Astrocyte (in vitro differentiated cells and primary cell): ENCODE measurements at regions not wholly inside any gene's neighbourhood (a gene's known extent, or its start where the extent isn't known, plus 50 kb on each side); places are given as distances from the start of the nearest gene placed in this dataset.

Source experiments
- DNase-seq: peaks from one replicate; pipeline ENCODE4 v3.0.0-alpha.2; 2010; ENCODE audit warnings: low read depth
- FAIRE-seq: peaks from 2 replicates; lab custom pipeline; 2011; peaks lifted over from hg19 to GRCh38; lab: Jason Lieb, UNC
- H2AFZ ChIP-seq: 2 replicates; pipeline ENCODE4 v1.6.0; 2012; ENCODE audit warnings: low read depth, low read length, inconsistent platforms
- H3K27ac ChIP-seq: 2 replicates; pipeline ENCODE4 v1.5.1; 2011; ENCODE audit warnings: low read depth, low read length, inconsistent platforms
- H3K27me3 ChIP-seq: 2 replicates; pipeline ENCODE4 v1.6.0; 2011; ENCODE audit warnings: low read length, inconsistent platforms; ENCODE audit not compliant: insufficient read depth
- H3K36me3 ChIP-seq: 2 replicates; pipeline ENCODE4 v1.5.1; 2011; ENCODE audit warnings: low read length, inconsistent platforms; ENCODE audit not compliant: insufficient read depth
- H3K4me1 ChIP-seq: 2 replicates; pipeline ENCODE4 v1.5.1; 2011; ENCODE audit warnings: low read length, inconsistent platforms; ENCODE audit not compliant: insufficient read depth
- H3K4me2 ChIP-seq: 2 replicates; pipeline ENCODE4 v1.6.0; 2012; ENCODE audit warnings: low read length, inconsistent platforms
- H3K4me3 ChIP-seq: 2 replicates; pipeline ENCODE4 v1.5.1; 2011; ENCODE audit warnings: low read depth, mild to moderate bottlenecking, low read length, inconsistent platforms; ENCODE audit not compliant: insufficient read depth
- H3K79me2 ChIP-seq: 2 replicates; pipeline ENCODE4 v1.6.0; 2012; ENCODE audit warnings: mild to moderate bottlenecking, low read length, inconsistent platforms; ENCODE audit not compliant: insufficient read depth
- H3K9ac ChIP-seq: 2 replicates; pipeline ENCODE4 v1.6.0; 2012; ENCODE audit warnings: mild to moderate bottlenecking, low read length, inconsistent platforms
- H3K9me3 ChIP-seq: 2 replicates; pipeline ENCODE4 v1.5.1; 2012; ENCODE audit warnings: low read depth, mild to moderate bottlenecking, low read length, inconsistent platforms; ENCODE audit not compliant: insufficient read depth
- H4K20me1 ChIP-seq: 2 replicates; pipeline ENCODE4 v1.6.0; 2012; ENCODE audit warnings: low read length, inconsistent platforms; ENCODE audit not compliant: insufficient read depth
- H3K27ac Mint-ChIP-seq: one replicate; pipeline ENCODE4 v1.8.0; 2021; ENCODE audit warnings: mild to moderate bottlenecking, mixed read lengths; ENCODE audit not compliant: unreplicated experiment
- H3K27me3 Mint-ChIP-seq: one replicate; pipeline ENCODE4 v1.8.0; 2021; ENCODE audit warnings: low read depth, mixed read lengths; ENCODE audit not compliant: unreplicated experiment
- H3K36me3 Mint-ChIP-seq: one replicate; pipeline ENCODE4 v1.8.0; 2021; ENCODE audit warnings: low read depth, mixed read lengths; ENCODE audit not compliant: unreplicated experiment
- H3K4me1 Mint-ChIP-seq: one replicate; pipeline ENCODE4 v1.8.0; 2021; ENCODE audit warnings: low read depth, mixed read lengths; ENCODE audit not compliant: unreplicated experiment
- H3K4me3 Mint-ChIP-seq: one replicate; pipeline ENCODE4 v1.8.0; 2021; ENCODE audit warnings: mild to moderate bottlenecking, moderate library complexity, mixed read lengths; ENCODE audit not compliant: unreplicated experiment
- H3K9me3 Mint-ChIP-seq: one replicate; pipeline ENCODE4 v1.8.0; 2021; ENCODE audit warnings: mild to moderate bottlenecking, mixed read lengths; ENCODE audit not compliant: unreplicated experiment
- CTCF ChIP-seq: IDR thresholded peaks from 2 replicates; pipeline ENCODE4 v1.5.1; 2011; ENCODE audit warnings: low read depth, mild to moderate bottlenecking, inconsistent platforms, low read length, moderate library complexity; ENCODE audit not compliant: insufficient read depth
- EZH2 ChIP-seq: IDR thresholded peaks from 2 replicates; pipeline ENCODE4 v1.6.1; 2012; ENCODE audit warnings: mild to moderate bottlenecking, low read length, inconsistent platforms; ENCODE audit not compliant: insufficient read depth

- no peaks in the 10 kb centered on the region for H3K27me3 Mint-ChIP-seq
- no peak overlapping the region for H3K4me3 Mint-ChIP-seq
- Histone ChIP-seq H3K79me2 (no peaks in the 10 kb centered on the region), H3K4me2 (no peak overlapping the region), H3K4me3 (no peak overlapping the region), H3K36me3 (no peaks in the 10 kb centered on the region), H3K27ac (no peak overlapping the region), H3K4me1 (no peaks in the 10 kb centered on the region), H3K27me3 (no peaks in the 10 kb centered on the region), H2AFZ (no peak overlapping the region), H3K9me3 (no peaks in the 10 kb centered on the region), H4K20me1 (no peaks in the 10 kb centered on the region), H3K9ac (no peak overlapping the region)
- no peaks in the 10 kb centered on the region for H3K36me3 Mint-ChIP-seq
- no peak for DNase-seq
- TF ChIP-seq CTCF (no peak), EZH2 (no peak)
- H3K27ac Mint-ChIP-seq = no peak overlapping the region
- H3K9me3 Mint-ChIP-seq = no peaks in the 10 kb centered on the region
- H3K4me1 Mint-ChIP-seq = no peaks in the 10 kb centered on the region
- FAIRE-seq = no peak
Measured at GRCh38 chr2:125108251-125108650, 1083.2 kb downstream of the CNTNAP5 start.

- Histone ChIP-seq H3K9me3 (peaks cover 4% of the 10 kb centered on the region), H3K4me3 (no peak overlapping the region), H3K79me2 (no peaks in the 10 kb centered on the region), H3K27ac (no peak overlapping the region), H3K4me2 (no peak overlapping the region), H2AFZ (no peak overlapping the region), H3K4me1 (no peaks in the 10 kb centered on the region), H3K9ac (no peak overlapping the region), H3K36me3 (no peaks in the 10 kb centered on the region), H3K27me3 (no peaks in the 10 kb centered on the region), H4K20me1 (no peaks in the 10 kb centered on the region)
- no peaks in the 10 kb centered on the region for H3K36me3 Mint-ChIP-seq
- H3K27ac Mint-ChIP-seq = no peak overlapping the region
- H3K4me1 Mint-ChIP-seq = no peaks in the 10 kb centered on the region
- H3K27me3 Mint-ChIP-seq = peaks cover 2% of the 10 kb centered on the region
- H3K4me3 Mint-ChIP-seq = no peak overlapping the region
- FAIRE-seq (no peak), DNase-seq (no peak)
- peaks cover 1% of the 10 kb centered on the region for H3K9me3 Mint-ChIP-seq
- TF ChIP-seq EZH2 (no peak), CTCF (no peak)
Measured at GRCh38 chr2:125125902-125126301, 1100.8 kb downstream of the CNTNAP5 start.

- Histone ChIP-seq H3K9me3 (no peaks in the 10 kb centered on the region), H3K4me2 (no peak overlapping the region), H3K9ac (no peak overlapping the region), H3K4me1 (no peaks in the 10 kb centered on the region), H2AFZ (no peak overlapping the region), H3K36me3 (no peaks in the 10 kb centered on the region), H3K79me2 (no peaks in the 10 kb centered on the region), H3K27ac (no peak overlapping the region), H4K20me1 (no peaks in the 10 kb centered on the region), H3K27me3 (no peaks in the 10 kb centered on the region), H3K4me3 (no peak overlapping the region)
- Mint-ChIP-seq H3K27me3 (no peaks in the 10 kb centered on the region), H3K9me3 (no peaks in the 10 kb centered on the region), H3K27ac (no peak overlapping the region), H3K4me1 (no peaks in the 10 kb centered on the region), H3K4me3 (no peak overlapping the region), H3K36me3 (no peaks in the 10 kb centered on the region)
- FAIRE-seq = no peak
- TF ChIP-seq EZH2 = no peak
- TF ChIP-seq CTCF = no peak
- DNase-seq = no peak
Measured at GRCh38 chr2:125160947-125161346, 1135.9 kb downstream of the CNTNAP5 start.
